ENCODE measurements at regions not wholly inside any gene's neighbourhood (a gene's known extent, or its start where the extent isn't known, plus 50 kb on each side); places are given as distances from the start of the nearest gene placed in this dataset.

DNA sequence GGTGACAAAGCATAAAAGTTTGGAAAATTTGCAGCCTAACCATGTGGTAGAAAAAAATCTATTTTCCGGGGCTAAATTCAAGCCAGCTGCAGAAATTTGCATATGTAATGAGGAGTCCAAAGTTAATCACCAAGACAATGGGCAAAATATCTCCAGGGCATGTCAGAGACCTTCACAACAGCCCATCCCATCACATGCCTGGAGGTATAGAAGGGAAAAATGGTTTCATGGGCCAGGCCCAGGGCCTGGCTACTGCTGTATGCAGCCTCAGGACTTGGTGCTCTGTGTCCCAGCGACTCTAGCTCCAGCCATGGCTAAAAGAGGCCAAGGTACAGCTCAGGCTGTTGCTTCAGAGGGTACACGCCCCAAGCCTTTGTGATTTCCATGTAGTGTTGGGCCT is 655.8 kb upstream of the MGAT4C start:
- TF ChIP-seq POLR2A (IDR thresholded peaks at IDR 0.05; ENCODE audit: low read depth, low read length) (no peak), POLR2AphosphoS5 (IDR thresholded peaks at IDR 0.05; ENCODE audit: low read depth, low read length) (no peak), TAF1 (IDR thresholded peaks at IDR 0.05; ENCODE audit: low read depth, low read length) (no peak), PAX5 (IDR thresholded peaks at IDR 0.05; ENCODE audit: insufficient read depth, low read length, severe bottlenecking) (no peak), SPI1 (IDR thresholded peaks at IDR 0.05; ENCODE audit: low read depth, low read length) (no peak), POU2F2 (IDR thresholded peaks at IDR 0.05; ENCODE audit: low read depth, low read length) (no peak)

Data from GM12891 (cell line).